ENCODE measurements at regions not wholly inside any gene's neighbourhood (a gene's known extent, or its start where the extent isn't known, plus 50 kb on each side); places are given as distances from the start of the nearest gene placed in this dataset.

GRCh38 chr2:121014876-121015275 lies 270.1 kb downstream of the TFCP2L1 start:
- TF ChIP-seq YY1 (IDR thresholded peaks at IDR 0.05; ENCODE audit: insufficient read depth, insufficient read length) (no peak), SUZ12 (IDR thresholded peaks at IDR 0.05; ENCODE audit: extremely low read depth, insufficient read depth, insufficient read length) (no peak)
